ENCODE measurements at regions not wholly inside any gene's neighbourhood (a gene's known extent, or its start where the extent isn't known, plus 50 kb on each side); places are given as distances from the start of the nearest gene placed in this dataset.

GRCh38 chr2:157182204-157182709, 75.2 kb upstream of the GALNT5 start:
- TF ChIP-seq, protein P1, sequence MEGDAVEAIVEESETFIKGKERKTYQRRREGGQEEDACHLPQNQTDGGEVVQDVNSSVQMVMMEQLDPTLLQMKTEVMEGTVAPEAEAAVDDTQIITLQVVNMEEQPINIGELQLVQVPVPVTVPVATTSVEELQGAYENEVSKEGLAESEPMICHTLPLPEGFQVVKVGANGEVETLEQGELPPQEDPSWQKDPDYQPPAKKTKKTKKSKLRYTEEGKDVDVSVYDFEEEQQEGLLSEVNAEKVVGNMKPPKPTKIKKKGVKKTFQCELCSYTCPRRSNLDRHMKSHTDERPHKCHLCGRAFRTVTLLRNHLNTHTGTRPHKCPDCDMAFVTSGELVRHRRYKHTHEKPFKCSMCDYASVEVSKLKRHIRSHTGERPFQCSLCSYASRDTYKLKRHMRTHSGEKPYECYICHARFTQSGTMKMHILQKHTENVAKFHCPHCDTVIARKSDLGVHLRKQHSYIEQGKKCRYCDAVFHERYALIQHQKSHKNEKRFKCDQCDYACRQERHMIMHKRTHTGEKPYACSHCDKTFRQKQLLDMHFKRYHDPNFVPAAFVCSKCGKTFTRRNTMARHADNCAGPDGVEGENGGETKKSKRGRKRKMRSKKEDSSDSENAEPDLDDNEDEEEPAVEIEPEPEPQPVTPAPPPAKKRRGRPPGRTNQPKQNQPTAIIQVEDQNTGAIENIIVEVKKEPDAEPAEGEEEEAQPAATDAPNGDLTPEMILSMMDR (IDR thresholded peaks at IDR 0.05; ENCODE audit: poor library complexity, severe bottlenecking), result no peak
- no peak for TF ChIP-seq EP300 (conservative IDR thresholded peaks at IDR 0.05; ENCODE audit: poor library complexity, severe bottlenecking)
- no peak for TF ChIP-seq EZH2 (IDR thresholded peaks at IDR 0.05; ENCODE audit: borderline replicate concordance, insufficient read depth, low read length, poor library complexity, severe bottlenecking)
- TF ChIP-seq MXI1 (conservative IDR thresholded peaks at IDR 0.05; ENCODE audit: poor library complexity, severe bottlenecking), result no peak
- no peak for TF ChIP-seq POLR2AphosphoS5 (IDR thresholded peaks at IDR 0.05)
- TF ChIP-seq TAF1 (IDR thresholded peaks at IDR 0.05; ENCODE audit: low read depth), result no peak
- TF ChIP-seq REST (IDR thresholded peaks at IDR 0.05; ENCODE audit: borderline replicate concordance), result no peak
- TF ChIP-seq RAD21 (conservative IDR thresholded peaks at IDR 0.05), result no peak
